Neural progenitor cell (in vitro differentiated cells): ENCODE measurements at regions not wholly inside any gene's neighbourhood (a gene's known extent, or its start where the extent isn't known, plus 50 kb on each side); places are given as distances from the start of the nearest gene placed in this dataset.
A peak's percentile ranks its signal among the peaks of the same experiment; 100 is the strongest.
"Not testable (repeated sequence)": the region's sequence is repeated elsewhere in the genome, so short reads cannot be mapped to it uniquely, and the experiment has no call there.

Source experiments
- DNase-seq: peaks from one replicate; pipeline ENCODE4 v3.0.0-alpha.2; 2016; ENCODE audit warnings: low spot score
- H2AFZ ChIP-seq: fragments of 200-600 bp; sonication (generic); replicated peaks from 2 replicates; pipeline ENCODE4 v1.6.1; 2016; ENCODE audit warnings: antibody characterized with exemption
- H3F3A ChIP-seq: fragments of 200-600 bp; sonication (generic); 2 replicates; pipeline ENCODE4 v1.6.1; 2016; ENCODE audit warnings: antibody characterized with exemption, low read depth
- H3K27ac ChIP-seq: fragments of 200-600 bp; sonication (generic); 2 replicates; pipeline ENCODE4 v1.5.1; 2016; ENCODE audit warnings: mild to moderate bottlenecking
- H3K27me3 ChIP-seq: fragments of 200-600 bp; sonication (generic); 2 replicates; pipeline ENCODE4 v1.6.1; 2016; ENCODE audit warnings: mild to moderate bottlenecking, moderate library complexity
- H3K36me3 ChIP-seq: fragments of 200-600 bp; sonication (generic); 2 replicates; pipeline ENCODE4 v1.5.1; 2016
- H3K4me1 ChIP-seq: fragments of 200-600 bp; sonication (generic); 2 replicates; pipeline ENCODE4 v1.6.1; 2016; ENCODE audit warnings: mixed run types
- H3K4me2 ChIP-seq: fragments of 200-600 bp; sonication (generic); 2 replicates; pipeline ENCODE4 v1.6.1; 2016
- H3K4me3 ChIP-seq: fragments of 200-600 bp; sonication (generic); 2 replicates; pipeline ENCODE4 v1.5.1; 2016
- H3K79me2 ChIP-seq: fragments of 200-600 bp; sonication (generic); 2 replicates; pipeline ENCODE4 v1.6.1; 2016; ENCODE audit warnings: low read depth
- H3K9ac ChIP-seq: fragments of 200-600 bp; sonication (generic); 2 replicates; pipeline ENCODE4 v1.6.1; 2016
- H3K9me3 ChIP-seq: fragments of 200-600 bp; sonication (generic); 2 replicates; pipeline ENCODE4 v1.5.1; 2016; ENCODE audit warnings: low read depth
- H4K20me1 ChIP-seq: fragments of 200-600 bp; sonication (generic); 2 replicates; pipeline ENCODE4 v1.6.1; 2016; ENCODE audit warnings: low read depth
- H3K27ac Mint-ChIP-seq: 3 replicates; pipeline ENCODE4 v1.8.0; 2021; ENCODE audit warnings: mixed read lengths
- H3K27me3 Mint-ChIP-seq: 2 replicates; pipeline ENCODE4 v1.8.0; 2022; ENCODE audit warnings: low read depth, mild to moderate bottlenecking, inconsistent platforms, moderate library complexity, mixed read lengths; ENCODE audit not compliant: insufficient read depth
- H3K36me3 Mint-ChIP-seq: 3 replicates; pipeline ENCODE4 v1.8.0; 2021; ENCODE audit warnings: mixed read lengths
- H3K4me1 Mint-ChIP-seq: 3 replicates; pipeline ENCODE4 v1.8.0; 2021; ENCODE audit warnings: mixed read lengths
- H3K4me3 Mint-ChIP-seq: 3 replicates; pipeline ENCODE4 v1.8.0; 2021; ENCODE audit warnings: mild to moderate bottlenecking, moderate library complexity, mixed read lengths
- H3K9me3 Mint-ChIP-seq: 3 replicates; pipeline ENCODE4 v1.8.0; 2020; ENCODE audit warnings: mixed read lengths
- EZH2 ChIP-seq: fragments of 200-600 bp; sonication (generic); IDR thresholded peaks from 2 replicates; pipeline ENCODE4 v1.6.1; 2017; ENCODE audit warnings: antibody characterized with exemption, mild to moderate bottlenecking, moderate library complexity
- EZH2phosphoT487 ChIP-seq: fragments of 200-600 bp; sonication (generic); IDR thresholded peaks from 2 replicates; pipeline ENCODE4 v1.6.1; 2017; ENCODE audit warnings: antibody characterized with exemption
- TF ChIP-seq, protein P1 (sequence below): fragments of 200-600 bp; sonication (generic); IDR thresholded peaks from 2 replicates; pipeline ENCODE4 v1.5.1; 2017; ENCODE audit warnings: antibody characterized with exemption, mild to moderate bottlenecking

DNA sequence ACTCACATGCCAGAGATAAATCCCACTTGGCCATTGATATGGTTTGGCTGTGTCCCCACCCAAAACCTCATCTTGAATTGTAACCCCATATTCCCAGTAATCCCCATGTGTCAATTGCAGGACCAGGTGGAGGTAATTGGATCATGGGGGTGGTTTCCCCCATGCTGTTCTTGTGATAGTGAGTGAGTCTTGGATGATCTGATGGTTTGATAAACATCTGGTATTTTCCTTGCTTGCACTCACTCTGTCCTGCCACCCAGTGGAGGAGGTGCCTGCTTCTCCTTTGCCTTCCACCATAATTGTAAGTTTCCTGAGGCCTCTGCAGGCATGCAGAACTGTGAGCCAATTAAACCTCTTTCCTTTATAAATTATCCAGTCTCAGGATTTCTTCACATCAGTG lies 50.4 kb upstream of the B3GAT2 start:
- H3K36me3 Mint-ChIP-seq, H3K36me3 ChIP-seq, H3K4me2 ChIP-seq, H3K4me3 Mint-ChIP-seq, H3K4me1 ChIP-seq, H4K20me1 ChIP-seq, H3K27ac Mint-ChIP-seq, H3K9me3 ChIP-seq, H3K27ac ChIP-seq, H3K27me3 Mint-ChIP-seq, H3K4me3 ChIP-seq, H2AFZ ChIP-seq, H3F3A ChIP-seq, H3K27me3 ChIP-seq, H3K9ac ChIP-seq, H3K79me2 ChIP-seq, DNase-seq: not testable (repeated sequence)
- H3K9me3 Mint-ChIP-seq, result peaks cover 13% of the 10 kb centered on the region
- TF ChIP-seq, protein P1, sequence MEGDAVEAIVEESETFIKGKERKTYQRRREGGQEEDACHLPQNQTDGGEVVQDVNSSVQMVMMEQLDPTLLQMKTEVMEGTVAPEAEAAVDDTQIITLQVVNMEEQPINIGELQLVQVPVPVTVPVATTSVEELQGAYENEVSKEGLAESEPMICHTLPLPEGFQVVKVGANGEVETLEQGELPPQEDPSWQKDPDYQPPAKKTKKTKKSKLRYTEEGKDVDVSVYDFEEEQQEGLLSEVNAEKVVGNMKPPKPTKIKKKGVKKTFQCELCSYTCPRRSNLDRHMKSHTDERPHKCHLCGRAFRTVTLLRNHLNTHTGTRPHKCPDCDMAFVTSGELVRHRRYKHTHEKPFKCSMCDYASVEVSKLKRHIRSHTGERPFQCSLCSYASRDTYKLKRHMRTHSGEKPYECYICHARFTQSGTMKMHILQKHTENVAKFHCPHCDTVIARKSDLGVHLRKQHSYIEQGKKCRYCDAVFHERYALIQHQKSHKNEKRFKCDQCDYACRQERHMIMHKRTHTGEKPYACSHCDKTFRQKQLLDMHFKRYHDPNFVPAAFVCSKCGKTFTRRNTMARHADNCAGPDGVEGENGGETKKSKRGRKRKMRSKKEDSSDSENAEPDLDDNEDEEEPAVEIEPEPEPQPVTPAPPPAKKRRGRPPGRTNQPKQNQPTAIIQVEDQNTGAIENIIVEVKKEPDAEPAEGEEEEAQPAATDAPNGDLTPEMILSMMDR, result peak; percentile 24
- peaks cover 12% of the 10 kb centered on the region for H3K4me1 Mint-ChIP-seq

DNA sequence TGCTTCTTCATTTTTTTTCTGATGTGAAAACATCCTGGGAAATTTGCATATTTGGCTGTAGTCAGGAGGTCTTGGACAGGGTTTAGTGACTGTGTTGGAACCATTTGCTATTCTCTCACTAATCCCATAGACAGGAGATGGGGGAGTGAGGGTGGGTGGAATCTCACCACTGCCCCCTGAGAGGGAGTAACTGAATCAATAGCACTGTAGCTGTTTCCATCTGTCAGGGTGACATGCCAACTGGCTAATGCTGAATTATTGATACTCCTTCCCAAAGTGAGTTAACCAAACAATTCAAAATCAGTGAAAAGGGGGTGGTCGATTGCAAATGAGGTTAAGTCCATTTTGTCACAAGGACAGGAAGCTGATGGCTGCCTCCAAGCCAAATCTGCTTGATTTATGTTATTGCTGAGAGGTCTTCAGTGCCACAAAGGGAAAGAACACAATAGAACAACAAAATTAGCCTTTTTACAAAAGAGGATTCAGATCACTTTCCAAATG lies 55.1 kb upstream of the B3GAT2 start:
- Histone ChIP-seq H3F3A (no peaks in the 10 kb centered on the region), H3K9ac (no peak overlapping the region), H3K27ac (no peak overlapping the region), H2AFZ (peak overlapping the region; percentile 72), H3K4me2 (no peak overlapping the region), H3K79me2 (no peaks in the 10 kb centered on the region), H3K4me3 (no peak overlapping the region), H3K27me3 (no peaks in the 10 kb centered on the region), H4K20me1 (no peaks in the 10 kb centered on the region), H3K9me3 (no peaks in the 10 kb centered on the region), H3K4me1 (peaks cover 10% of the 10 kb centered on the region), H3K36me3 (no peaks in the 10 kb centered on the region)
- DNase-seq, result peak; percentile 42
- H3K27ac Mint-ChIP-seq, result peak overlapping the region; percentile 75
- no peak for TF ChIP-seq EZH2
- no peak for TF ChIP-seq EZH2phosphoT487
- no peaks in the 10 kb centered on the region for H3K27me3 Mint-ChIP-seq
- peaks cover 18% of the 10 kb centered on the region for H3K4me1 Mint-ChIP-seq
- H3K4me3 Mint-ChIP-seq, result no peak overlapping the region
- no peaks in the 10 kb centered on the region for H3K36me3 Mint-ChIP-seq
- H3K9me3 Mint-ChIP-seq, result peaks cover 2% of the 10 kb centered on the region

DNA sequence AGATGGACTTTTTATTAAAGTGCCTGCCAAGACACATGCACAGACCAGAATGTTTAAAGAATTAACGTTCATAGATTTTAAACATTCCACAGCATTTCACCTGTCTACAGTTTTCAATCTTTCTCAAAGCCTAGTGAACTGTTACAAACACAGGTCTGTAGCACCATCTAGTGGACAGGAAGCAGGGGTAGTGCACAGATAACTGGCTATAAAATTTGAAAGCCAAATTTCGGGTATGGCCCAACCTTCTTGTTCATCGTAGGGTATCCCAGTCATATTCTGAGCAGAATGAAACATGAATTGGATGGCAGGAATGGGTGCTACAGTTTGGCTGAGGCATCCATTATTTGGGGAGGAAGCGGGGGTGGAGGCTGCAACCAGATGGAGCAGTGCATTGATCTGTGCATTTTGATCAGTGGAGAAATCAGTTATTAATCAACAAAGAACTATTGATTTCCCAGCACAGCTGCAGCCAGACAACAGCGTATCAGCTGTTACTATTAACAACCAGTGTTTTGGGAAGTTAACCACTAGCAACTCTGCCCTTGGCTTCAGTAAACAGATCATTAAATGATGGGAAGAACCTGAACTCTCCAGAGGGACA lies 56.1 kb upstream of the B3GAT2 start:
- Histone ChIP-seq H3K9ac (no peak overlapping the region), H3K79me2 (no peaks in the 10 kb centered on the region), H3K27ac (no peak overlapping the region), H3F3A (no peaks in the 10 kb centered on the region), H2AFZ (no peak overlapping the region), H3K4me1 (peaks cover 10% of the 10 kb centered on the region), H3K4me2 (no peak overlapping the region), H3K27me3 (no peaks in the 10 kb centered on the region), H4K20me1 (no peaks in the 10 kb centered on the region), H3K4me3 (no peak overlapping the region), H3K36me3 (no peaks in the 10 kb centered on the region), H3K9me3 (no peaks in the 10 kb centered on the region)
- Mint-ChIP-seq H3K4me3 (no peak overlapping the region), H3K9me3 (no peaks in the 10 kb centered on the region), H3K36me3 (no peaks in the 10 kb centered on the region), H3K4me1 (peaks cover 18% of the 10 kb centered on the region), H3K27me3 (no peaks in the 10 kb centered on the region), H3K27ac (peak overlapping the region; percentile 77)
- TF ChIP-seq, protein P1, result peak; percentile 95
- no peak for TF ChIP-seq EZH2
- peak; percentile 76 for DNase-seq

DNA sequence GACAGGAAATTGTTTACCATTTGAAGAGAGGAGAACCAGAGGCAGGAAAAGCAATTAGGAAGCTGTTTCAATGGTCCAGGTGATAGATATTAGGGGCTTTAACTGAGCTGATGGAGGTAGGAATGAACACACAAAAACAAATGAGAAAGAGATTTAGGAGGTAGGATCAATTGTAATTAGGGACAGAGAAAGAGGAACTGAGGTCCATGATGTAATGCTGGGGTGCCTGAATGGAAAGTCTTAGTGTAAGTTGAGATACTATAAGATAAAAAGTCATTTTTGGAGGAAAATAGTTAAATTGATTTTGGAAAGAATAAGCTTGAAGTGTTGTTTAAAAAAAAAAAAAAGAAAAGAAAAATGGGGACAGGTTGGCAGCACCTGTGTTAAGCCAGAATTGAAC lies 58.5 kb upstream of the B3GAT2 start:
- no peak overlapping the region for H3K27ac ChIP-seq

More for the DNA sequence above, 58.5 kb upstream of the B3GAT2 start:
- Histone ChIP-seq H3K36me3 (no peaks in the 10 kb centered on the region), H3K9me3 (no peaks in the 10 kb centered on the region), H3F3A (no peaks in the 10 kb centered on the region), H3K4me1 (peaks cover 10% of the 10 kb centered on the region), H3K4me3 (no peak overlapping the region), H3K79me2 (no peaks in the 10 kb centered on the region), H4K20me1 (no peaks in the 10 kb centered on the region), H3K27me3 (no peaks in the 10 kb centered on the region), H3K4me2 (no peak overlapping the region), H2AFZ (no peak overlapping the region), H3K9ac (no peak overlapping the region)
- Mint-ChIP-seq H3K4me3 (no peak overlapping the region), H3K27me3 (no peaks in the 10 kb centered on the region), H3K9me3 (no peaks in the 10 kb centered on the region), H3K4me1 (peaks cover 18% of the 10 kb centered on the region), H3K36me3 (no peaks in the 10 kb centered on the region), H3K27ac (no peak overlapping the region)
- no peak for TF ChIP-seq EZH2phosphoT487
- TF ChIP-seq, protein P1, result no peak
- TF ChIP-seq EZH2, result no peak
- DNase-seq, result no peak
